HG03103 (cell line): ENCODE measurements at regions not wholly inside any gene's neighbourhood (a gene's known extent, or its start where the extent isn't known, plus 50 kb on each side); places are given as distances from the start of the nearest gene placed in this dataset.

Experiments used
- ATAC-seq: cut with Tn5 transposase; IDR thresholded peaks from one replicate; pipeline ENCODE4 v1.9.1; 2021; ENCODE audit warnings: low read depth; ENCODE audit not compliant: unreplicated experiment

DNA sequence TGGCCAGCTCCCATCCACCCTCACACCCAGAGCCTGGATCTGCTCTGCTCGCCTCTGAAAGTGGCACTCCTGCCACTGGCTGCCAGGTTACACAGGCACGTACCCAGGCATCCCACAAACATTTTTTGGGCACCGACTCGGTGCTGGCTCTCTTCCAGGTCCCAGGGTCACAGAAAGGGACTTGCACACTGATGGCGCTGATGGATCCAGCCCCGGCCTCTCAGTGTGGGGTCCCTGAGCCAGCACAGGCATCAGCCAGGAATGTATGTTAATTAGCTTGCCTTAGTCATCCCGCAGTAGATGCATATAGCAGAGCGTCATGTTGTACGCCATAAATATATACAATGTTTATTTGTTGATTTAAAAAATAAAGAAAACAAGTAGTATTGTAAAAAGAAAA lies 537.2 kb downstream of the NPHP4 start:
- ATAC-seq = no peak

DNA sequence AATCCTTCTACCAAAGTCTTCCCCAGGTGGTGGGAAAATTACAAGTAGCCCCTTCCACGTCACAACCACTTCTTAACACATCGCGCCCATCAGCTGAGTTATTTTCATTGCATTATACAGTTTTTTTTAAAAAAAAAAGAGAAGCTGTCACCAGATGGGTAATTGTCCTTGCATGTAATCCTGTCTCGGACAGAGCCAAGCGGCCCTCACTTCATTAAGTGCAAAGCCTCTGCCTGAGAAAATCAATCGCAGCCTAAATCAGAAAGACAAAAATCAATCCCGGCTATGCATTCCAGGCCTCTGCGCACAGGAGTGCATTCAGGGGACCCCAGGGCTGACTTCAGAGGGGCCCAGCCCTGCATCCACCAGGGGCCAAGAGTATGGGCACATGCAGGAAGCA lies 538.9 kb downstream of the NPHP4 start:
- ATAC-seq = no peak

DNA sequence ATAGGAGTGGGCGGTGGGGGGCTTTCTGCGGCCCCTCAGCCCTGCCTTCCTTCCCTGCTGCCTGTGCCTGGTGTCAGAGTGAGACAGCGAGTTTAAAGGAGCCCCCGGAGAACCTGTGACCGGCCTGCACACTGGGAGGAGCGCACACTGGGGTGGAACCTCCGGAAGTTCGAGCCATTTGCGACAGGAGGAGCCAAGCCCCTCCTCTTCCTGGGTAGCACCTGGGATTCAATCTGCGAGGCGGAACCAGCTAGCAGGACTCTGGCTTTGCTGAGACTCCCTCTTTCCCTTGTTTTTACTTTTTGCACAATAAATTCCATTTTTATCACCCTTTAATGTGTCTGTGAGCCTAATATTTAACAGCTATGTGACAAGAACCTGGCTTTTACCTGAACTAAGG lies 540.6 kb downstream of the NPHP4 start:
- no peak for ATAC-seq

DNA sequence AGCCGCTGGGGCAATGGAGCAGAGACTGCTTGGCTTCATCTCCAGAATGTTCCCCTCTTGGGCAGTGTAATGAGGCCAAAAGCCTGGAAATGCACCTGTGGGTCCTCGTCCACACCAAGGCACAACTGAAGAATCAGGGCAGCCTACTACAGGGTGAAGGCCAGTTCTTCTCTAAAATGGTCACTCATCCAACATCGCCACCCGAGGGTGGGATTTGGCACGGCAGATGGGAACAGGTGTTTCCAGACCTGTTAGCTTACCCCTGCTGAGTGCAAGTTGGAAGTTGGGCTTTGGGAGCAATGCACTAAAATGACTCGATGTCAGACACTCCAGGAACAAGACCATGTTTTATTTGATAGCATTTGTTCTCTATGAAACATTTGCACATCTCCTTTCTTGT lies 543.7 kb downstream of the NPHP4 start:
- no peak for ATAC-seq

DNA sequence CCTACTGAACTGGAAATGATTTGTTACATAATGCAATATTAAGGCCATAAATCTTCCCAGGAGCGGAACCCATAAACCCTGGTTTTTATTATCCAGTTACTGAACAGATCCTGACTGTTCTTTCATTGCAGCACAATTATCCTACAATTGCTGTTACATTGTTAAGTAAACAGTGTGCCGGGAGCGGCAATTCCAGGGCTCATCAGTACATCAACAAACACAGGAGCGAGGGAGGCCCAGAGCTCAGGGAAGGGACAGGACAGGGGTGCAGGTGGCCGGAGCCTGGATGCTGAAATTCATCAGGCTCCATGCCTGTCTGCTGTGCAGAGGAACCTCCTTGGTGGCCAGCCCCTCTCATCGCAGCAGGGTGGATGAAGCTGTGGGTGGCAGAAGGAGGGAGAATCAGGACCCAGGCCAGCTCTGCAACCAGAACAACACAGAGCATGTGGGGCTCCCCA lies 544.7 kb downstream of the NPHP4 start:
- no peak for ATAC-seq

DNA sequence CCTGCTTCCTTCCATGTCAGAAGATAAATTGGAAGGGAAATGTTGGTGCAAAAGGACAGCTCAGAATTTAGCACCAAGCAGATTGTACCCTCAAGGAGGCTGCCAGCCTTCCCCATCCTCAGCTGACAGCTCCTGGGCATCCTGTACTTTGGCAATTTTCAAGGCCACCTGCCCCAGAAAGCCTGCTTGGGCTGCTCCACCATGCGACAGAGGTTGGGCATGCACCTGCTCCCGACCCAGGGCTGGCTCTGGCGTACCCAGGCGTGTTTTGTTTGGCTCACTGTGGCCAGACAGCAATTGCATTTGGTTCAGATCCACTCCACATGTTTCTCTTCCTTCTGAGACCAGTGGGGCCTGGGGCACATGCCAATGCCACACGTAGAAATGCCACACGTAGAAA lies 547.8 kb downstream of the NPHP4 start:
- ATAC-seq = no peak

DNA sequence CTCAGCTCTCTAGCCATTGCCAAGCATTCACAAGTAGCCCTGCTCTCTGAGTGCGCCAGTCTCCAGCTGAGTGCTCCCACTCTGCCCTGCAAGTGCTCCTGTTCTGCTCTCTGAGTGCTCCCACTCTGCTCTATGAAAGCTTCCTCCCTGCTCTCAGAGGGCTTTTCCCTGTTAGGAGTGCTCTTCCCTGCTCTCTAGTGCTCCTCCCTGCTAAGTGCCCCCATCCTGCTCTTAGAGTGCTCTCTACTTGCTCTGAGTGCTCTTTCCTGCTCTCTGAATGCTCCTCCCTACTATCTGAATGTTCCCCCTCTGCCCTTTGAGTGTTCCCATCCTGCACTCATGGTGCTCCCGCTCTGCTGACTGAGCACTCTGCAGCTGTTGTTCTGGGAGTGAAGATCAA lies 555.4 kb downstream of the NPHP4 start:
- ATAC-seq = no peak

DNA sequence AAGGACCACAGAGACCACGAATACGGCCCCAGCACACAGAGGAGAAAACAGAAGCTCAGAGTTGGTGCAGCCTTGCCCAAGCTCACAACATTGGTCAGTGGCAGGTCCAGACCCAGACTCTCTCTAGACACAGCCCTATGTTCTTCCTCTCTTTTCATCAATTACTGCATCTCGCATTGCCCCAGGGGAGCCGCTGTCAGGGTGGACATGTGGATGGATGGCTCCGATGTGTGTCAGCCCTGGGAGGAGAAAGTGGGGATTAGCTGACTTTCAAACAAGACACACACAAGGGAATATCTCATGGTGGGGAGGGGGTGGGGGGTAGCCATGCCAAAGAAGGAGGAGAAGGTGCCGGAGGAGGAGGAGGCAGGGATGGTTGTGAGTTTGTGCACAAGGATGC lies 556.8 kb downstream of the NPHP4 start:
- ATAC-seq = no peak

DNA sequence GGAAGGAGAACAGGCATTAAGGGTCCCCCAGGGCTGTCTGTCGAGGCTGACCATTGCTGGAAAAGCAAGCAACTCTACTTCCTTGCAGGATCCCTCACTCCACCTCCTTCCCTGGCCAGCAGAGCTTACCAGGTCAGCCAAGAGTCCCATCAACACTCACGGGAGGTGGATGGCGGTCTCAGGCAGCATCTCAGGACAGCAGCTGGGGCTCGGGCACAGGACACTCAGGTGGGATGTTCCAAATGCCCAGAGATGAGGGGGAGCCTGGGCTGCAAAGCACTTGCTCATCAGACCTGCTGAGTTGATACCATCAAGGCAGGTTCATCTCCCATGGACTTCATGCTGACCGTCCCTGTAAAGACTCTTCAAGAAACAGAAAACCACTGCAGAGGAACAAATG lies 559.8 kb downstream of the NPHP4 start:
- ATAC-seq = no peak

DNA sequence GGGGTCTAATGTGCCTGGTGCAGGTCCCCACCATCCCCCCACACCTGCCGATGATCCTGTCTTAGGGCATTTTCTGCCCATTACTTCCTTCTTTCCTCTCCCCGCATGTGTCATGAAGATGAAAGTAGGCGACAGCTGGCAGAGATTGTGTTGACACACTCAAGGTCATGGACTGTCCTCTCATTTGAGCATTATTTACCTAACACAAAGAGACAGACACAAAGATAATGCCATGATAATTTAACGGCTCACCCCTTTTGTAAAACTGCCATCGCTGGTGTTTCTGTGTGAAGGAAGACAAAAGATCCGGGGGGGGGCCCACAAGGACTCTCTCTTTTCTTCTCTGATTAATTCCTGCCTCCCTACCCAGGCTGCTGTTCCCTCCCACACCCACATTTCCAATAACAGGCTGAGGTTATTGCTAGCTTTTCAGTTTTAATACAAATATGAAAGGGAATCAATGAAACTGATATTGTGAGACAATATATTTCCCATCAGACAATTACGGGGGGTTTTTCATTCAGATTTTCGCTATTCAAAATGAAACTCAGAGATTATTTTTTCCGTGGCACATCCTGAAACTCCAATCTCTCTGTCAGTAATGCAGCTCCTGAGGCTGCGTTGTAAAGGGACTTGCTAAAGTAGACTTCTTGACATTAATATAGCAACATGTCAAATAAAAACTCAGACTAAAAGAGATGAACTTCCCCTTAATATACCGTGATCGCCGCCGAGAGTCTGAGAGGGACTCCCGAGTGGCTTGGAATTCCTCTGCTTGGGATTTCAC lies 561.1 kb downstream of the NPHP4 start:
- no peak for ATAC-seq

DNA sequence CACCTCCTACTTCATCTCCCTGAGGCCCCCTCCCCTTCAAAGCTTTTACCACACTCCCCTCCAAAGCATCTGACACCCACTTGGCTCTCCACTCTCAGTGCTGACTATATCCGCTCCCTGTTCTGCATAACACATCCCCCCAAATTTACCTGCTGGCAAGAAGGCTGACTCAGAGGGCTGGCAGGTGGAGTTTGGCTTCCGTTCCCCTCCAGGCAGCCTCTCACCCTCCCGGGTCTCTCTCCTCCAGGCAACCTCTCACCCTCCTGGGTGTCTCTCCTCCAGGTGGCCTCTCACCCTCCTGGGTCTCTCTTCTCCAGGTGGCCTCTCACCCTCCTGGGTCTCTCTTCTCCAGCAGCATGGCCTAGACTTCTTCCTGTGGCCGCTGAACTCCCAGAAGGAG lies 562.1 kb downstream of the NPHP4 start:
- ATAC-seq = no peak

DNA sequence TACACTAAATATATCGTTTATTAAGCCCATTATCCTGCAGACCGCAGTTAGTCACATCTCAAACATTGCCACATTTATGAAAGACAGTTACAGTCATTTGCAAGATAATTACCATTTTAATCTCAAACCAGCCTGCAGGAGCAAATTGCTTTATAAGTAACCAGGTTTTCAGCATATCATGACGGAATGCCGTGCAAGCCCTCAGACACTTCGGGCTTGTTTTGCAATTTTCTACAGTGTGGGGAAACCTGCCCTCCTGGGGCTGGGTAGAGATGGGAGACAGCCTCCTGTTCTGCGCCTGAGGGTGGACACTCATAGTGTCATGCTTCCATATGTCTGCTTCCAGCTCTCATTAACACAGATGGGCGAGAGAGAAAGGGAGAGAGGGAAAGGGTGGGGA lies 563.9 kb downstream of the NPHP4 start:
- no peak for ATAC-seq

DNA sequence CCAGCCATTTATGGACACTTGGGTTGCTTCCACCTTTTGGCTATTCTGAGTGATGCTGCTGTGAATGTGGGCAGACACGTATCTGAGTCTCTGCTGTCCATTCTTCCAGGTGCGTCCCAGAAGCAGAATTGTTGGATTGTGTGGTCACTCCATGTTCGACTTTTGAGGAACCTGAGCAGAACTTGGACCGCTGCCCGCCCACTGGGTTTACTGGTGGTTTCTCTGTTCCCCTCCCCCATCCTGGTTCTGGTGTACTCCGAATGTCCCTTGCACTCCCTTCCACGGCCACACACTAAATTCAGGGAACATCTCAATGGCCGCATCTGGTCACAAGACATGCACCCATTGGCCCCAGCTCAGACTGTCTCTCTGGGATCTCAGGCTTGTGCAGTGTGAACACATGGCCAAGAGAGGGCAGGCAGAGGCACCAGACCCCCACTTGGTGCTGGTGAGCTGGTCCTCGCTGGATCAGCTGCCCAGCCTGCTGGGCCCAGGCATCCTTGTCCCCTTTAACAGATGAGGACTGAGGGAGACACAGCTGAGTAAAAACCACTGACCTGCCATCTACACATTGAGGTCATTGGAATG lies 565.1 kb downstream of the NPHP4 start:
- ATAC-seq = no peak

DNA sequence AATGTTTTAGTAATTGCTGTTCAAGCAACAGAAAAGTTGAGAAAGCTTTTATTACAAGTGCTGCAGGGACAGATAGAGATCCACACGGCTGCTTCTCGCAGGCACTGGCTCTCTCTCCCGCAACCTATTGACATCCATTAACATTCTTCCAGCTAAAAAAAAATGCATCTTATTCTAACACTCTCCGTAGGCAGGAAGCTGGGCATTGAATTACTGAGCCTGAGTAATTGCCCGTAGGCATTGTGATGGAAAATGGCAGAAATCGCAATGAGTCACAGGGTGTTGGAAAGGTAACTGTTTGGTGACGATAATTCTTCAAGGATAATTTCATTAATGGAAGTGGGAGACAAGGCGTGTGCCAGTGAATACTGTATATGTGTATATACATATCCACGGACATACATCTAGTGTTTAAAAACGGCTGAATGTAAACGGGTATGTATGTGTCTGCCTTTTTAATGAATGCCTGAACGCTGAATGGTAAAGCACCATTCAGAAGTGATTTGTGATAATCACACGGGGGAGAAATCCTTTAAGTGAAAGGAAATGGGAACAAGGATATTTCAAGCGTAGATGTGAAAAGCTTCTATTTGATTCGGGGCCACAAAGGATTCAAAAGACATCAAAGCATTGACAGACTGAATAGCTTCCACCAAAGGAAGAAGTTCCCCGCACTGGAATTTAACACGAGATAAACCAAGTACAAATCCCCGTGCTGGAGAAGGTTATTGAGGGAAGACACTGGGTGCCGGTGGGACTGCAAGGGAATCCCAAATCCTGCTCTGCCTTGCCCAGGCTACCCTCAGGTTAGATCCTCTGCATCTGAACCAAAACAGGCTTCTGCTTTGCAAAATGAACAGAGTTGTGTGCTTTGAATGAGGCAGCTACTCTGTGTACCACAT lies 567.2 kb downstream of the NPHP4 start:
- no peak for ATAC-seq

DNA sequence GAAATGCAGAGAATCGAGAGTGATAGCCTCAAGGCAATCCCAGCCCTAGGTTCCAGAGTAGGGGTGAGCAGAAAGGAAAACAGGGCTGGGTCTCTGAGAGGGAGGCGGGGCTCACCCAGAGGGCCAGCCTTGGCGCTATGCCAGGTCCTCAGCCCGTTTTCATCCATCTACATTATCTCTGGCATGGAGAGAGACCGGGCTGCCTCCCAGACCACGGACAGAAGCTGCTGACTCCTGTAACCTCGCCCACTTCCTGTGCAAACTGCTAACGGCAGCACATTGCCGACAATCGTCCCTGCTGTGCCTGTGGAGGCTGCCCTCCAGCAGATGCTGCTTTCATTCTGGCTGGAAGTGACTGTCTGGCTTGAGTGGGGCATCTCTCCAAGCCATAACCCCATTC lies 569.1 kb downstream of the NPHP4 start:
- no peak for ATAC-seq

DNA sequence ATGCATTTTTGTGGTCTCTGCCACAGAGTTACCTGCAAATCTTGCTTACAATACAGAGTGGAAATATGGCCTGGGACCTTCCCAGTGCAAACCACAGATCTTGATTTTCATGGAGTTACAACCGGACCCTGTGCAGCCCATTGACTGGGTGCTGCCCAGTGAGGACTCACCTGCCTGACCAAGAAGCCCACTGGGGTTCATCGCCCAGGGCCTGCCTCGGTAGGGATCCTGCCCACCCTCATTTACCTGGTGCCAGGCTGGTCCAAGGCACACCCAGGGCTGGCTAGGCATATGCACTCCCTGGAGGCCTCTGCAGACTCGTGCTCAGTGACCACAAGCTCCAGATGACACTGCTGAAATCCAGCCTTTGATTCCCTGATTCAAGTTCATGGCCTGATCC lies 572.7 kb downstream of the NPHP4 start:
- ATAC-seq = no peak

DNA sequence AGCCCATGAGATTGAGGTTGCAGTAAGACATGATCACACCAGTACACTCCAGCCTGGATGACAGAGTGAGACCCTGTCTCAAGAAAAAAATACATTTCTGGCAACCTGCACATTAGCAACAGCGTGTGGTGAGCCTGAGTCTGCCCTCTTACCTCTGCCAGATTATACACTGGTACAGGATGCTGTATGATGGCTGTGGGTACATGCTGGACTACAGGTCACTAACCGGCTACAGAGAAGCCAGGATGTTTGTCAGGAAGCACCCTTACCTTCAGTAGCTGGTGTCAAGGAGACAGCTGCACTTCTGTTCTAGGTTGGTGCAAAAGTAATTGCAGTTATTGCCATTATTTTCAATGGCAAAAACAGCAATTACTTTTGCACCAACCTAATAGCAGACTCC lies 575.7 kb downstream of the NPHP4 start:
- ATAC-seq = no peak

DNA sequence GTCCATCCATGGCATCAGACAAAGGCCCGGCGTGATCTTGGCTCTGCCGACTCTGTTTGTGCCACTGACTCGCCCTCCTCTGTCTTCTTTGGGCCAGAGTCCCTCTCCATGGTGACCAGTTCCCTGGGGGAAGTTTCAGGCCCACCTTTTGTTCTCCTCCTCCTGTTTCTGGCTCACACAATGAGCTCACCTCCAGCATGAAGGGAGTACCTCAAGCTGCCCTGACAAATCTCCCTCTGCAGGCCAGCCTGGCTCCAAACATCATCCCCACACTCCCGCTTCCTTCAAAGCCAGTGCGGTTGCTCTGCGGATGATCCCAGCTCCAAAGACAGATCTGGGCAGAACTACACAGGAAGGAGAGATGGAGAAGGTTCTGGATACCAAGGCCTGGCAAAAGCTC lies 576.6 kb downstream of the NPHP4 start:
- ATAC-seq = no peak

DNA sequence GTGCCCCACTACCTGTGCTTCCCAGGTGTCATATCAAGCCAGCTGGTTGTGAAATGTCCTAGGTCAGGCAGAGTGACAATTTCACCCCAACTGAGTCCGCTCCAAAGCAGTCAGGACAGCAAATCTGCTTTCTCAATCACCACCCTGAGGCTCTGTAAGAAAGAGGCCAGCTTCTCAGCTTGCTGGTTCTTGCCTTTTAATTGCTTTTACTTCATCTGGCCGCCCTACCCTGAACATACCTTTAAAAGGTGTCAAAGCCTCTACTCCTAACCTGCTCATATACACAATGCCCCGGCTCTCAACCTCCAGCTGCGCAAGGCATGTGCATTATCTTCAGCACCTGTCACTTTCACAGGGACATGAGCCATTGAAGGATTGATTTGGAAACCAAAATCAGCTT lies 581.6 kb downstream of the NPHP4 start:
- ATAC-seq = no peak

DNA sequence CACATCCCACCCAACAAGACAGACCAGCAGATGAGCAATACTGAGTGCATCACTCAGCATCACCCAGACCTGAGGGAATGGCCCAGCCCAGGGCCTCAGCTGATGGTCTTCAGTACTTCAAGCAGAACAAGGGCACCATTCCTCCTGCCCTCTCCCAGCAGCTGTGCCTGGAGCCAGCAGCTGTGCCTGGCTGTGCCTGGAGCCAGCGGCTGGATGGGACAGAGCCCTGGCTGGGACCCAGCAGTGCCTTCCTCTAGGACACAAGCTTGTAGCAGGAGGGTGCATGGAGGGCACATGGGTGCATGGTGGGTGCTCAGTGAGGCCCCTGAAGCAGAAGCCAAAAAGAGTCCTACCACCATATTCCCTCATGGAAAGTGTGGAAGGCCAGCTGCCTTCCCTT lies 583.8 kb downstream of the NPHP4 start:
- ATAC-seq = no peak

DNA sequence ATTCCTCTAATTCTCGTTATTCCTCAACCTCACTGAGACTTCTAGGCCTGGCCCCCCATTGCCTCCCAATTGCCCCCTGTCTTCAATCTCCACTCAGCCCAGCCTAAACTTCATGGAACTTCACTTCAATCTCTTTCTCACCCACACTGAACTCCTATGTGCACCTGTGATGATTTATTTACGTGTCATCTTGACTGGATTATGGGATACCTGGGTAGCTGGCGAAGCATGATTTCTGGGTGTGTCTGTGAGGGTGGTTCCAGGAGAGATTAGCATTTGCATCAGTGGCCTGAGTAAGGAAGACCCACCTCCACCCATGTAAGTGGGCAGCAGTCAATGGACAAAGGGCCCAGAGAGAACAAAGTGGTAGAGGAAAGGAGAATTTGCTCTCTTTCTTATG lies 587.0 kb downstream of the NPHP4 start:
- ATAC-seq = no peak
